RKO (cell line): ENCODE measurements at regions not wholly inside any gene's neighbourhood (a gene's known extent, or its start where the extent isn't known, plus 50 kb on each side); places are given as distances from the start of the nearest gene placed in this dataset.
"Not testable (repeated sequence)": the region's sequence is repeated elsewhere in the genome, so short reads cannot be mapped to it uniquely, and the experiment has no call there.

Source experiments
- DNase-seq: peaks from one replicate; pipeline ENCODE4 v3.0.0-alpha.2; 2016; ENCODE audit warnings: low spot score

DNA sequence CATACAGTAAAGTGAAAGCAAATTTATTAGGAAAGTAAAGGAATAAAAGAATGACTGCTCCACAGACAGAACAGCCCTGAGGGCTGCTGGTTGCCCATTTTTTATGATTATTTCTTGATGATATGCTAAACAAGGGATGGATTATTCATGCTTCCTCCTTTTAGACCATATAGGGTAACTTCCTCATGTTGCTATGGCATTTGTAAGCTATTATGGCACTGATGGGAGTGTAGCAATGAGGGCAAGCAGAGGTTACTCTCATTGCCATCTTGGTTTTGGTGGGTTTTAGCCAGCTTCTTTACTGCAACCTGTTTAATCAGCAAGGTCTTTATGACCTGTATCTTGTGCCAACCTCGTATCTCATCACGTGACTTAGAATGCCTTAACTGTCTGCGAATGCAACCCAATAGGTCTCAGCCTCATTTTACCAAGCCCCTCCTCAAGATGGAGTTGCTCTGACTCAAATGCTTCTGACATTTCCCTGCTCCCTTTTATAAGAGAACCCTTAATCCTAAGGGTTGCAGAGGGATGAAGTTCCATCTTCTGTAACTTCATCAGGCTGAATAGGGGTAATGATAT is 280.1 kb upstream of the RGS17 start:
- no peak for DNase-seq

DNA sequence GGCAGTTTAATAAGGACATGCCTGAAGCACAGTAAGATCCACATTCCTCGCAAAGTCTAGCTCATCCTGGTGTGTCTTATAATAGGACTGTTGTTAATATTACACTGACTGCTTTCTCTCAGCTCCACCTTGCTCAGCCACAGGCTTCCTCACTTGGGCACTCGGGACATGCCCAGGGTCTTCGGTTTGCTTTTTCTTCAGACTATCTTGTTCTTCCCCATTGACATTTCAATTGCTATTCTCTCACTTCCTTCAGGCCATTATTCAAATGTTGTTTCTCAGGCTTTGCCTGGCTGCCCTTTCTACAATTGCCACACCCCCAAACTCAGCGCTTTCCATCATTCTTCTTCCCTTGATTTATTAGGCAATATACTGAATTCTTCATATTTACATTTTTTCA is 274.8 kb upstream of the RGS17 start:
- DNase-seq = no peak

DNA sequence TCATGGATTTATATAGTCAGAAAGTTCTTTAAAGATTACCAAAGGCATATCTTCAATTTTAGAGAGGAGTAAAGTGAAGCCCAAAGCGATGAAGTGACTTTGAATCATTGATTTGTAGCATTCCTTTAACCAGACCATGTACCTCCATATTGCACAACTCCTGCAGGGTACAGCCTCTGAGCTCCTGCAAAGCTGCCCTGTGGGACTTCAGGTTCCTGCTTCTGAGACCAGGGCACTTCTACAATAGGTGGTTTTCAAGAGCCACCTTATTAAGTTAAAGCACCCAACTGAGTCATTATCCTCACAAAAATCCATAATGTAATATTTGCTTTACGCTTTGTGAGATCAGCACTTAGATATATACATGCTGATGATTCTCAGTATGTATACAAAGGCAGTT is 270.7 kb upstream of the RGS17 start:
- DNase-seq = no peak

DNA sequence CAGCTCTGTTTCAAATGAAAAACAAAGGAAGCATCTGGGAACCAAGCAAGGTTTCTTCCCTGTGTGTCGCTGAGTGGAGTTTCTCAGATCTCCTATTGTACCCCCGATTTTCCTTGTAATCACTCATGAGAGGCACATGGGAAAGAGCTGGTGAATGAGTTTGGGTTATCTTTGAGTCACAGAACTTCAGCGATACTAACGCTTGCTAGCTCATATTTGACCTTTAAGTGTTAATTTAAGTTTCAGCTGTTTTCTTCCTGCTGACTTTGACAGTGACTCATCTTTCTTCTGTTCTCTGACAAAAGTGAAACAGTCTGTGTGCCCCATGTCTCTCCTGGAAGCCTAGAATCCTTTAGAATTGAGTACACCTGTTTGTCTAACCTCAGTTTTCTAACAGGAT is 261.1 kb upstream of the RGS17 start:
- DNase-seq = peak; percentile 43

DNA sequence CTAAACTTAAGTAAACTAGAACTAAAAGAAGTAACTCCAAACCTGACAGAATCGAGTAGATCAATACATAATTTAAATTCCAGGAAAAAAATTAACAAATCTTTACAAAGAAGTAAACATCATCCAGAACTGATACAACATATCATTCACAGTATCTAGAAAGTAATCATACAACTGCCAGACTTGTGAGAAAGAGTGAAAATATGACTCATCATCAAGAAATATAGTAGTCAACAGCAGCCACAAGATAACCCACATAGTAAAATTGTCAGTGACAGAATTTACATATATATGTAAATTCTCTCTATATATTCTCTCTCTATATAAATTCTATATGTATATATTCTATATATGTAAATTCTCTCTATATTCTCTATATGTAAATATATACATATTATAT is 242.8 kb upstream of the RGS17 start:
- DNase-seq = no peak

DNA sequence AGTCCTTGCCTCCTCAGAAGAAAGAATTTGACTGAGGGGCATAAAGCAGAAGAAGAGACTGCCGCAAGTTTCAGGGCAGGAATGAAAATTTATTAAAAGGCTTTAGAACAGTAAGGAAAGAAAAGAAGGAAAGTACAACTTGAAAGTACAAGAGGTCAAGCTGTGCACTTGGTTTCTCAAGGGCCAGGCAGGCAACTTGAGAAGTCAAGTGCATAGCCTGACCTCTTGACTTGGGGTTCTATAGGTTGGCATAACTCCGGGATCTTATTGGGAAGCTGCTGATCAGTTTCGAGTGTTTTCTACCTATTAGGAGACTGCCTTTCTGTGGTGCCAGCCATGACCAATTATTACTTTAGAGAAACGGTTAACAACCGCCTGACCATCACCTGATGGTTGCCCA is 237.0 kb upstream of the RGS17 start:
- no peak for DNase-seq

- no peak for DNase-seq
Measured at GRCh38 chr6:153367021-153367420, 235.9 kb upstream of the RGS17 start.

GRCh38 chr6:153357391-153357790 is 226.3 kb upstream of the RGS17 start:
- DNase-seq = no peak

DNA sequence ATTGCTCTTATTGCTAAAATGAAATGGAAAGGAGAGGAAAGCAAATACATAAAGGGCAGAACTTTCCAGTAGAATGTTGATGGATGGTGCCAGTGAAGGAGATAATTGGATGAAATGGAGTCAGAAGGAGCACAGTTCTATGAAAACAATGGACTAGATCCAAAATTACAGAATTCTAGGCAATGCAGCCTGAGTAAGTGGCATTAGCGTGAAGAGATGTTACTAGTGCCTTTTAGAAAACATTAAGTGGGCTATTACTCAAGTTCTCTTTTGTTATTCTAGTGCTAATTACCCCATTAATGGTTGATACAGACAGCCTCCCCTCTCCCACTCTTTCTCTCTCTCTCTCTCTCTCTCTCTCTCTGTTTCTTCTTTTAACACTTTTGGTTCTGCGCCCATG is 209.5 kb upstream of the RGS17 start:
- no peak for DNase-seq

- no peak for DNase-seq
Measured at GRCh38 chr6:153334121-153334520, 203.0 kb upstream of the RGS17 start.

- not testable (repeated sequence) for DNase-seq
Measured at GRCh38 chr6:153331221-153331620, 200.1 kb upstream of the RGS17 start.

DNA sequence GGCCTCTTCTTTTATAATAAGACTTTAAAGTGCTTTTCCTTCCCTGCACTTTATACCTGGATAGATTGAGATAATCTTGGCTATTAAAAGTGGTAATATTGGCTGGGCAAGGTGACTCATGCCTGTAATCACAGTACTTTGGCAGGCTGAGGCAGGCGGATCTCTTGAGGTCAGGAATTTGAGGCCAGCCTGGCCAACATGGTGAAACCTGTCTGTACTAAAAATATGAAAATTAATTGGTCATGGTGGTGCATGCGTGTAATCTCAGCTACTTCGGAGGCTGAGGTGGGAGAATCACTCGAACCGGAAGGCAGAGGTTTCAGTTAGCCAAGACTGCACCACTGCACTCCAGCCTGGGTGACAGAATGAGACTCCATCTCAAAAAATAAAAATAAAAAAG is 197.1 kb upstream of the RGS17 start:
- DNase-seq = no peak

DNA sequence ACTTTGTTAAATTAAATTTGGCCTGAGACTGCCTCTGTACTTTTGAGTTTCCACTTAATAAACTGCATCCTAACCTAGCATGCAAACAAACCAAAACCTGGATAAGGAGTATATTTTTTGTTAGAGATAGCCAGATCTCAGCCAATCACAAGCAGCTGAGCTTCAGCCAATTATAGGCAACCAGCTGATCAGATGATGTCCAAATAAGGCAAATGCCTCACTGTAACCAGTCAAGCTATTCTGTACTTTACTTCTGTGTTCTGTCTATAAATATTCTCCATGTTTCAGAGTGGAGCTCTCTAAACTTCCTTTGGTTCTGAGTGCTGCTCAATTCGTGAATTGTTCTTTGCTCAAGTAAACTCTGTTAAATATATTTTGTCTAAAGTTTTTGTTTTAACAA is 194.6 kb upstream of the RGS17 start:
- no peak for DNase-seq

- peak; percentile 78 for DNase-seq
Measured at GRCh38 chr6:153312634-153313033, 181.6 kb upstream of the RGS17 start.

- no peak for DNase-seq
Measured at GRCh38 chr6:153309651-153310050, 178.6 kb upstream of the RGS17 start.

DNA sequence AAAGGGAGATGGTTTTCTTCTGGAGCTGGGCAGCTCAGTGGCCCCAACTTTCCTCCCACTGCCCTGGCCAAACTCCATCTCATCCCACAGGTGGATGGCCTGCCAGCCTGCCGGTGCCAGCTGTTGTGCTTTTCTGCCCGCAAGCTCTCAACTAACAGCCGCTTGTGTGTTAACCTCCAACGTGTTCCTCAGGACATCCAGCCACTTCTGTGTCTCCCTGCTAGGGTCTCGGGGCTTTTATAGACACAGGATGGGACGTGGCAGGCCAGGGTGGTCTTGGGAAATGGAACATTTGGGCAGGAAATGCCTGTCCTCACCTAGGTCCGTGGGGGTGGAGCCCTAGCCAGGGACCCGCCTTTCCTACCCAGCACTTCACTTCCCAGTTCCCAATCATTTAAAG is 171.1 kb upstream of the RGS17 start:
- no peak for DNase-seq

GRCh38 chr6:153301602-153302001 is 170.5 kb upstream of the RGS17 start:
- no peak for DNase-seq

GRCh38 chr6:153282456-153282855 is 151.4 kb upstream of the RGS17 start:
- DNase-seq = not testable (repeated sequence)

DNA sequence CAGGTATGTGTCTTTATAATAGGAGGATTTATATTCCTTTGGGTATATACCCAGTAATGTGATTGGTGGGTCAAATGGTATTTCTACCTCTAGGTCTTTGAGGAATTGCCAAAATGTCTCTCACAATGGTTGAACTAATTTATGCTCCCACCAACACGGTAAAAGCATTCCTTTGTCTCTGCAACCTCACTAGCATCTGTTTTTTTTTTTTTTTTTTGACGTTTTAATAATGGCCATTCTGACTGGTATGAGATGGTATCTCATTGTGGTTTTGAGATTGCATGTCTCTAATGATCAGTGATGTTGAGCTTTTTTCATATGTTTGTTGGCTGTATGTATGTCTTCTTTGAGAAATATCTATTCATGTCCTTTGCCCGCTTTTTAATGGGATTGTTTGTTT is 144.9 kb upstream of the RGS17 start:
- DNase-seq = no peak

DNA sequence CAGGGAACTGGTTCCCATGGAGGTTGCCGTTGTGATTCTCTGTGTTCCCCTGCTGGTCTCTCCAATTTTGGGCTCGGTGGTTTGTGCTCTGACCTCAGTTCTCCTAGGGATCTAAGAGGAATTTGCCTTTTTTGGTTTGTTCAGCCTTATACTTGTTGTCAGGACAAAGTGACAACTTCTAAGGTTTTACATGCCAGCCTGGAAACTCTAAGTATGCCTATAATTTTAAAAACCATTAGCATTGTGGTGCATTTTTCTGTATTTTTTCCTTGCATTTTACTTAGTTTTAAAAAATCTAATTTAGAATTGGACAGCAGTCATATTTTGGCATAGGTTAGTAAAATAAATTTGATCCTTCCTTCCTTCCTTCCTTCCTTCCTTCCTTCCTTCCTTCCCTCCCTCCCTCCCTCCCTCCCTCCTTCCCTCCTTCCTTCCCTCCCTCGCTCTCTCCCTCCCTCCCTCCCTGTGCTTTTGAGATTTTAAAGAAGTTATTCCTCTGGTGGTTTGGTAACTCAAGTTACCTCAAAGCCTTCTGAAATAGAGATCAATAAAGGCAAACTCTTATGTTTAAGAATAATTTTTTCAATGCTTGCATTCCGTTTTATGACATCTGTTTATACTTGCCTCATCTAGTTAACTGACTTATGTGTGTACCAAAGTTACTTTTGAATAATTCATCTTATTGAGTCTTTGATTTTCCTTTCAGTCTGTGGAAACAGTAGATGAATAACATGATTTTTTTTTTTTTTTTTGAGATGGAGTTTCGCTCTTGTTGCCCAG is 141.3 kb upstream of the RGS17 start:
- DNase-seq = no peak

GRCh38 chr6:153263489-153263888 is 132.4 kb upstream of the RGS17 start:
- DNase-seq = no peak

GRCh38 chr6:153251326-153251725 is 120.2 kb upstream of the RGS17 start:
- no peak for DNase-seq

DNA sequence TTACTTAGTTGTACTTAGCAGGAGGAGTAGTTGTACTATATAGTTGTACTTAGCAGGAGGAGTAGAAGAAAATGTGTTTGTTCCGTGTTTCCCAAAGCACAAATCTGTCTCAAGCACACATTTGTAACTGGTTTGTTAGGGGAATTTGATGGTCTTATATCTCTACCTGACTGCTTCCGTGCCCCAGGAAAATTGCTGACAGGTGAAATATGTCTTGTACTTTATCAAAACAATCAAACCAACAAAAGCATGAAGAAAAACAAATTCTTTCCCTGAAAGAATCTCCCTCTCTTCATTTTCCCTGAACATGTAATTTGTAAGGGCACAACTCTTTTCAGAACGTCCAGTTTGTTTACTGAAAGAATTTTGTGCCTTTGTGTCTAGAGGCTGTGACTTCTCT is 106.6 kb upstream of the RGS17 start:
- no peak for DNase-seq

GRCh38 chr6:153231048-153231646 is 100.1 kb upstream of the RGS17 start:
- no peak for DNase-seq
